ENCODE measurements at regions not wholly inside any gene's neighbourhood (a gene's known extent, or its start where the extent isn't known, plus 50 kb on each side); places are given as distances from the start of the nearest gene placed in this dataset.

DNA sequence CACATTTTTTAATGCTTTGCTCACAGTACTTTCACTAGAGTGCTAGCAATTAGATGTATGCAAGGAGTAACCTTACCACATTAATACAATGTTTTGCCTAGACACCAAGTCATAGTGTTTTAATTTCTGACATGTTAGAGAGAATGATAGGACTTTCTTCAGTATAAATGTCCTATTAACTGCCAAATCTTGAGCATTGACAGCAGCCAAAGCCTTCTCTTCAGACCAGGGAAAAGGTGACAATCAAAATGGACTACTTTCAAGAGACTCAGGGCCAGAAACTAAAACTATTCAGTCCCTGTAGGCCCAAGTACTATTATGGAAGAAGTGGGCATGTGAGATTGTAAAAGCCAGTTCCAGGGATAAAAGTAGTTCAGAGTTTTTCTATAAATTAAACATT, 201.4 kb upstream of the PCDH15 start:
- TF ChIP-seq, protein P1, sequence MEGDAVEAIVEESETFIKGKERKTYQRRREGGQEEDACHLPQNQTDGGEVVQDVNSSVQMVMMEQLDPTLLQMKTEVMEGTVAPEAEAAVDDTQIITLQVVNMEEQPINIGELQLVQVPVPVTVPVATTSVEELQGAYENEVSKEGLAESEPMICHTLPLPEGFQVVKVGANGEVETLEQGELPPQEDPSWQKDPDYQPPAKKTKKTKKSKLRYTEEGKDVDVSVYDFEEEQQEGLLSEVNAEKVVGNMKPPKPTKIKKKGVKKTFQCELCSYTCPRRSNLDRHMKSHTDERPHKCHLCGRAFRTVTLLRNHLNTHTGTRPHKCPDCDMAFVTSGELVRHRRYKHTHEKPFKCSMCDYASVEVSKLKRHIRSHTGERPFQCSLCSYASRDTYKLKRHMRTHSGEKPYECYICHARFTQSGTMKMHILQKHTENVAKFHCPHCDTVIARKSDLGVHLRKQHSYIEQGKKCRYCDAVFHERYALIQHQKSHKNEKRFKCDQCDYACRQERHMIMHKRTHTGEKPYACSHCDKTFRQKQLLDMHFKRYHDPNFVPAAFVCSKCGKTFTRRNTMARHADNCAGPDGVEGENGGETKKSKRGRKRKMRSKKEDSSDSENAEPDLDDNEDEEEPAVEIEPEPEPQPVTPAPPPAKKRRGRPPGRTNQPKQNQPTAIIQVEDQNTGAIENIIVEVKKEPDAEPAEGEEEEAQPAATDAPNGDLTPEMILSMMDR (IDR thresholded peaks at IDR 0.05; ENCODE audit: low read depth, low read length, poor library complexity, severe bottlenecking), result no peak
- TF ChIP-seq EZH2phosphoT487 (IDR thresholded peaks at IDR 0.05; ENCODE audit: borderline replicate concordance, low read length), result no peak

All from DOHH2 (cell line).